Activated naive CD8-positive, alpha-beta T cell treated with anti-CD3 and anti-CD28 coated beads, Interleukin-2, amount 50 U/mL, for 24 hours (primary cell): ENCODE measurements at regions not wholly inside any gene's neighbourhood (a gene's known extent, or its start where the extent isn't known, plus 50 kb on each side); places are given as distances from the start of the nearest gene placed in this dataset.

Experiments
- ATAC-seq: fragments of 150-1000 bp; cut with Tn5 transposase; one replicate; pipeline ENCODE4 v1.10.0; 2021
- DNase-seq: peaks from one replicate; pipeline ENCODE4 v3.0.0; 2021
- H3K27ac Mint-ChIP-seq: one replicate; pipeline ENCODE4 v1.8.0; 2021; ENCODE audit warnings: mild to moderate bottlenecking, mixed read lengths
- H3K27me3 Mint-ChIP-seq: one replicate; pipeline ENCODE4 v1.8.0; 2021; ENCODE audit warnings: mixed read lengths
- H3K36me3 Mint-ChIP-seq: one replicate; pipeline ENCODE4 v1.8.0; 2021; ENCODE audit warnings: low read depth, mixed read lengths
- H3K4me1 Mint-ChIP-seq: one replicate; pipeline ENCODE4 v1.8.0; 2021; ENCODE audit warnings: mixed read lengths
- H3K4me3 Mint-ChIP-seq: one replicate; pipeline ENCODE4 v1.8.0; 2021; ENCODE audit warnings: mild to moderate bottlenecking, moderate library complexity, mixed read lengths
- H3K9me3 Mint-ChIP-seq: one replicate; pipeline ENCODE4 v1.8.0; 2021; ENCODE audit warnings: mixed read lengths

DNA sequence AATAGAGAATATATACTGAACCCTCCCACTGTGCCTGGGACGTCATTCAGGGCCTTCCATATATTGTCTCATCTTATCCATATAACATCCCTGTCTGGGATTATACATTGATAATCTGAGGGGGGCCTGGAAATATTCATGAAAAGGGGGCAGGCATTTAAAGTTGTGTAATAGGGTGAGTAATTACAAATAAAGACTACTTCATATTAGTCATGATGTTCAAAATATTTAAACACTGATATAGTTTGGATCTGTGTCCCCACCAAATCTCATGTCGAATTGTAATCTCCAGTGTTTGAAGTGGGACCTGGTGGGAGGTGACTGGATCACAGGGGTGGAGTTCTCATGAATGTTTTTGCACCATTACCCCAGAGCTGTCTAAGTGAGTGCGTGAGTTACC, 97.8 kb downstream of the AQP9 start:
- Mint-ChIP-seq H3K4me3 (no peak overlapping the region), H3K9me3 (no peaks in the 10 kb centered on the region), H3K27ac (no peak overlapping the region), H3K36me3 (no peaks in the 10 kb centered on the region), H3K27me3 (no peaks in the 10 kb centered on the region), H3K4me1 (no peaks in the 10 kb centered on the region)
- DNase-seq (no peak), ATAC-seq (no peak)

- no peak for DNase-seq
- H3K4me3 Mint-ChIP-seq: no peak overlapping the region
Measured at GRCh38 chr15:58240191-58240932, 102.2 kb downstream of the AQP9 start.

GRCh38 chr15:58241872-58242271, 103.7 kb downstream of the AQP9 start:
- DNase-seq (no peak), ATAC-seq (no peak)
- H3K9me3 Mint-ChIP-seq: no peaks in the 10 kb centered on the region
- H3K27me3 Mint-ChIP-seq: no peaks in the 10 kb centered on the region
- no peaks in the 10 kb centered on the region for H3K36me3 Mint-ChIP-seq
- no peaks in the 10 kb centered on the region for H3K4me1 Mint-ChIP-seq
- H3K4me3 Mint-ChIP-seq: no peak overlapping the region
- H3K27ac Mint-ChIP-seq: no peak overlapping the region

More at GRCh38 chr15:58240191-58240932, 102.2 kb downstream of the AQP9 start:
- no peak for ATAC-seq
- Mint-ChIP-seq H3K4me1 (no peaks in the 10 kb centered on the region), H3K36me3 (no peaks in the 10 kb centered on the region), H3K27ac (no peak overlapping the region), H3K27me3 (no peaks in the 10 kb centered on the region), H3K9me3 (no peaks in the 10 kb centered on the region)

GRCh38 chr15:58243070-58243469, 104.9 kb downstream of the AQP9 start:
- no peaks in the 10 kb centered on the region for H3K27me3 Mint-ChIP-seq
- no peaks in the 10 kb centered on the region for H3K36me3 Mint-ChIP-seq
- no peaks in the 10 kb centered on the region for H3K4me1 Mint-ChIP-seq
- no peaks in the 10 kb centered on the region for H3K9me3 Mint-ChIP-seq
- no peak overlapping the region for H3K27ac Mint-ChIP-seq
- no peak overlapping the region for H3K4me3 Mint-ChIP-seq
- no peak for ATAC-seq
- no peak for DNase-seq

DNA sequence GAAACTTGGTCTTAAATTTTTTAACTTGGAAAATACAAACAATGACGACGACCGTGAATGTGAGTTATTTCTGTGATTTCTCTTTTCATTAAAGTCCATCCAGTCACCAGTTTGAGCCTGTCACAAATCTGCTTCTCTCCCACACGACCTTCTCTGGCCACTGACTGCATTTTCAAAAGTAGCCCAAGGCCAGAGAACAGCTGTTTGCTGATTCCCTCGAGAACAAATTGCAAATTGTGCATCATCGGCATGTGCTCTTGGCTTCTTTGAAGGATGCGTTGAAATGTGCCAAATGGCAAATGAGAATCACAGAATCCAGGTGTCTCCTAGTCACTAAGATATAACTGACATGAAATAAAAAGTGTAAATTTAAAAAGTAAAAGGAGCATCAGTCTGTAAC, 106.4 kb downstream of the AQP9 start:
- Mint-ChIP-seq H3K27ac (no peak overlapping the region), H3K27me3 (no peaks in the 10 kb centered on the region), H3K36me3 (no peaks in the 10 kb centered on the region), H3K4me3 (no peak overlapping the region), H3K4me1 (peaks cover 3% of the 10 kb centered on the region), H3K9me3 (no peaks in the 10 kb centered on the region)
- ATAC-seq (no peak), DNase-seq (no peak)

DNA sequence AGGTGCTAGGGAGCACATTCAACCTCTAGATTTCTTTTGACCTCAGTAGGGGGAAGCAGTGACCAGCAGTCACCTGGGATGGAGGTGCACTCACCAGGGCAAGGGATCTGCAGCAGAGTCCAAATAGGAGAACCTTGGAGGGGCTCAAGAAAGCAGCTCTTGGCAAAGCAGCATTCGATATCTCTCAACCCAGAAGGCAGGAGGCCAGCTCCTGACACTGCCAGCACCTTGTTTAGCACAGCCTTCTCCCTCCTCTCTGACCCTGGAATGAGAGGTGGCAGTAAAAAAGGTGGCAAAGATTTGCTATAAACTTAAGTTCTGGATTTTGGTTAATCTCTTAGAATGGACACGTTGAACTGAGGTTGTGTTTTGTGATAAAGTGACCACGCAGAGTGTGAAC, 107.9 kb downstream of the AQP9 start:
- no peak for ATAC-seq
- Mint-ChIP-seq H3K9me3 (no peaks in the 10 kb centered on the region), H3K36me3 (no peaks in the 10 kb centered on the region), H3K4me1 (peaks cover 16% of the 10 kb centered on the region), H3K4me3 (no peak overlapping the region), H3K27me3 (no peaks in the 10 kb centered on the region), H3K27ac (no peak overlapping the region)
- DNase-seq: no peak

DNA sequence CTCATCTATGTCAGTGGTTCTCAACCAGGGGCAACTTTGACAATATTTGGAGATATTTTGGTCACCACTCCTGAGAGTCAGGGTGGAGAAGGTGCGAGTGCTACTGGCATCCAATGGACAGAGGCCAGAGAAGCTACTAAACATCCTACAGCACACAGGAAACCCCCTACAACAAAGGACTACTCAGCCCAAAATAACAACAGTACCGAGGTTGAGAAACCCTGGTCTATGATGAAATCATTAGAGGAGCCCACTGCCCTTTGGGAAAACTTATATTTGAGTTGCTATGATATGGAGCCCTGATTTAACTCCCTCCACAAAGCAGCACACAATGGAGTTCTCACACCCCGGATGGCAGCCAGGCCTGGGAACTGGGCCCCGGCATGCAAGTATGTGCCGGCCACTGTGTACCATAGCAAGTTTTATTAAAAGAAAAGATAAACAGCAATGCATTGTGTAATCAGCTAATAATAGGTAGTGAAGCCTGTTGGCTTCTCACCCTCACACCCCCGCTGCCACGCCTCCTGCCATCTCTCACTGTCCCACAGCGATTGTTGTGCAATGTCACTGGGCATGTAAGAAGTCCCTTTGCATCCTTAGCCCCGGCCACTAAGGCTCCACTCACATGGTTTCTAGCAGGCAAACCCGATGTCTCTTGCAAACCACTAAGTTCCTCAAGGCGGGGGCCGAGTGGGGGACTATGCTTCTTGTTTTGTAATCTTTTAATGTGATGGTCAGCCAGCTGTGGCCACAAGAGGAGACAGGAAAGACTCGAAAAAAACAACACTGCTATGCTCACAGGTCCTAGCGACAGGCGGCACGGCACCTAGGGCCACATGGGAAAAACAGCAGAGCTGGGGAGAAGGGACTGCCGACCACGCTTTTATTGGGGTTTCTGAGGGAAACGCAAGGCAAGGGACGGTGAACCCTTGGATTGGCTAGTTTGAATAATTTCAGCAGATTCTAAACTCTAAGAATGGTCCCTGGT, 110.0 kb downstream of the AQP9 start:
- no peaks in the 10 kb centered on the region for H3K9me3 Mint-ChIP-seq
- H3K36me3 Mint-ChIP-seq: no peaks in the 10 kb centered on the region
- DNase-seq: no peak
- H3K27ac Mint-ChIP-seq: no peak overlapping the region
- no peak for ATAC-seq
- H3K27me3 Mint-ChIP-seq: peaks cover 2% of the 10 kb centered on the region
- peaks cover 16% of the 10 kb centered on the region for H3K4me1 Mint-ChIP-seq
- H3K4me3 Mint-ChIP-seq: no peak overlapping the region

DNA sequence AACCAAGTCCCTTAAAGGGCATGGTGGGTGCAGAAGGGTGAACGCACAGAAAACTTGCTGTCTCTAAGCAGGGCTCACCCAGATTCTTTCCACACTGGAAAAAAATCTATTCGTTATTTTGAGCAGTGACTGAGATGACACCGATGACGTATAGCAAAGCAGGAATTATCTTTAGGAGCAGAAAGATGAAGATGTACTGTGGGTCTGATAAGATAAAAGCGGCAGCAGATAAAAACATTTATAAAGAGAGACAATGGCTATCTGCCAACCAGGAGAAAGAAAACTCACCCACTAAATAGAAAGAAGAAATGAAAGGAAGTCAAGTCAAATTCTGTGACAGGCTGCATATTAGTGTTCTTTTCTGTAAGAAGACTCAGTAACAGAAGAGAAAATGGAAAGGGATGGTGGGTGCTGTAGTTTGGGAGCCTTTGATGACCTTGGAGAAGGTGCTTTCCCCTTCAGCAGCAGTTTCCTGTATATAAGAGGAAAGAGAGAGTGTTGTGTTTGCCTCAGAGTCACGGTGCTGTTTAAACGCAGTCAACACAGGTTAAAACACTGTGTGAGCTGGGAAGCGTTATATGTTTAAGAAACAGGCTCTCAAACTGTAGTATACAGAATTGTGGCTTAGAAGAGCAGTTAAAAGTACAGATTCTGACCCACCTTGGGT, 111.6 kb downstream of the AQP9 start:
- Mint-ChIP-seq H3K36me3 (no peaks in the 10 kb centered on the region), H3K27me3 (peaks cover 5% of the 10 kb centered on the region), H3K27ac (peak overlapping the region; percentile 19), H3K4me1 (peaks cover 16% of the 10 kb centered on the region), H3K9me3 (no peaks in the 10 kb centered on the region), H3K4me3 (peak overlapping the region; percentile 71)
- ATAC-seq (peak; percentile 75), DNase-seq (no peak)

- peaks cover 16% of the 10 kb centered on the region for H3K4me1 Mint-ChIP-seq
Measured at GRCh38 chr15:58252586-58253323, 114.6 kb downstream of the AQP9 start.

DNA sequence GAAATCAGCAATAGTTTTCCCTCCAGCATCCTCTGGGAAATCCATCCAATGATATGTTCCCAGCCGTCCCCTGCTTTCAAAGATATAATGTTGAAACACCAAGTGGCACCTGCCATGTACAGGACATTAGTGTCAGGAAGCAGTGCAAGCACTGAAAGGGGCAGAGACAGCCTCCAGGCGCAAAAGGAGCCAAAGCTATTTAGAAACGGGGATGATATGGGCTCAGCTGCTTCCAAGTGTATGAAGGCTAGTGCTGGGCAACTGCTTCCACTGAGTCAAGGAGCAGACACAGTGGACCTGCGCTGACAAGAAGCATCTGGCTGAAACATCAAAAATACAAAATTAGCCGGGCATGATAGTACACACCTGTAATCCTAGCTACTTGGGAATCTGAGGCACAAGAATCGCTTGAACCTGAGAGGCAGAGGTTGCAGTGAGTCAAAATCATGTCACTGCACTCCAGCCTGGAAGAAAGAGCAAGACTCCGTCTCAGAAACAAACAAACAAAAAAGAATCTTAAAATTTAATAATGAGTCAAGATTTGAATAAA, 119.7 kb downstream of the AQP9 start:
- no peak for ATAC-seq

More at GRCh38 chr15:58252586-58253323, 114.6 kb downstream of the AQP9 start:
- no peak for DNase-seq
- Mint-ChIP-seq H3K9me3 (no peaks in the 10 kb centered on the region), H3K36me3 (no peaks in the 10 kb centered on the region), H3K27me3 (peaks cover 11% of the 10 kb centered on the region), H3K4me3 (no peak overlapping the region), H3K27ac (no peak overlapping the region)
- ATAC-seq: no peak

GRCh38 chr15:58258501-58259292, 120.5 kb downstream of the AQP9 start:
- H3K27me3 Mint-ChIP-seq: peaks cover 9% of the 10 kb centered on the region
- ATAC-seq: no peak
- H3K9me3 Mint-ChIP-seq: no peaks in the 10 kb centered on the region
- H3K4me3 Mint-ChIP-seq: no peak overlapping the region
- no peak overlapping the region for H3K27ac Mint-ChIP-seq
- no peak for DNase-seq
- H3K36me3 Mint-ChIP-seq: no peaks in the 10 kb centered on the region
- peaks cover under 1% of the 10 kb centered on the region for H3K4me1 Mint-ChIP-seq

More for the DNA sequence above, 119.7 kb downstream of the AQP9 start:
- H3K27me3 Mint-ChIP-seq: peaks cover 11% of the 10 kb centered on the region
- no peaks in the 10 kb centered on the region for H3K9me3 Mint-ChIP-seq
- H3K4me3 Mint-ChIP-seq: no peak overlapping the region
- H3K27ac Mint-ChIP-seq: no peak overlapping the region
- no peak for DNase-seq
- H3K4me1 Mint-ChIP-seq: no peaks in the 10 kb centered on the region
- H3K36me3 Mint-ChIP-seq: no peaks in the 10 kb centered on the region

GRCh38 chr15:58260205-58260724, 122.1 kb downstream of the AQP9 start:
- H3K27ac Mint-ChIP-seq: no peak overlapping the region
- DNase-seq: no peak
- no peaks in the 10 kb centered on the region for H3K9me3 Mint-ChIP-seq
- no peak overlapping the region for H3K4me3 Mint-ChIP-seq
- peaks cover 3% of the 10 kb centered on the region for H3K27me3 Mint-ChIP-seq
- no peak for ATAC-seq
- no peaks in the 10 kb centered on the region for H3K36me3 Mint-ChIP-seq
- H3K4me1 Mint-ChIP-seq: peaks cover 5% of the 10 kb centered on the region

- peaks cover 5% of the 10 kb centered on the region for H3K4me1 Mint-ChIP-seq
- ATAC-seq (no peak), DNase-seq (no peak)
- peaks cover 2% of the 10 kb centered on the region for H3K27me3 Mint-ChIP-seq
- no peaks in the 10 kb centered on the region for H3K36me3 Mint-ChIP-seq
- H3K4me3 Mint-ChIP-seq: no peak overlapping the region
- no peaks in the 10 kb centered on the region for H3K9me3 Mint-ChIP-seq
- H3K27ac Mint-ChIP-seq: no peak overlapping the region
Measured at GRCh38 chr15:58260725-58261267, 122.6 kb downstream of the AQP9 start.
